IMR-90 (cell line): ENCODE measurements at regions not wholly inside any gene's neighbourhood (a gene's known extent, or its start where the extent isn't known, plus 50 kb on each side); places are given as distances from the start of the nearest gene placed in this dataset.
A peak's percentile ranks its signal among the peaks of the same experiment; 100 is the strongest.

ENCODE experiments used
- ATAC-seq: fragments of 200-7000 bp; cut with Tn5 transposase; 2 replicates; pipeline ENCODE4 v1.9.1; 2020; ENCODE audit warnings: low read depth, mild to moderate bottlenecking, moderate library complexity
- BruUV-seq: library from RNA; stranded (reverse); fragments of 400-500 nt; replicated peaks from 2 replicates; lab custom pipeline; 2021; lab: Mats Ljungman, UMichigan
- CTCF ChIA-PET: fragments of 300-600 bp; formaldehyde crosslinking; extraction: SDS; loops from one replicate; lab custom pipeline; 2021; ENCODE audit warnings: antibody characterized with exemption; lab: Yijun Ruan, JAX
- POLR2A ChIA-PET: fragments of 300-600 bp; sonication (Branson Sonifier 250); formaldehyde crosslinking; loops from one replicate; lab custom pipeline; 2022; ENCODE audit warnings: antibody characterized with exemption; ENCODE audit not compliant: unreplicated experiment; lab: Charles Lee
- DNase-seq: peaks from one replicate; pipeline ENCODE4 v3.0.0; 2013
- H2AFZ ChIP-seq: replicated peaks from 2 replicates; pipeline ENCODE3; 2013; ENCODE audit warnings: low read length, mild to moderate bottlenecking; ENCODE audit not compliant: poor library complexity
- H2AK5ac ChIP-seq: 2 replicates; pipeline ENCODE4 v1.6.1; 2013; ENCODE audit warnings: low read depth, low read length, inconsistent platforms
- H2AK9ac ChIP-seq: replicated peaks from 2 replicates; pipeline ENCODE3; 2013; ENCODE audit warnings: mild to moderate bottlenecking, low read depth, low read length, moderate library complexity; ENCODE audit not compliant: poor library complexity
- H2BK120ac ChIP-seq: 2 replicates; pipeline ENCODE4 v1.6.1; 2013; ENCODE audit warnings: low read depth, low read length, inconsistent platforms
- H2BK15ac ChIP-seq: 3 replicates; pipeline ENCODE4 v1.6.1; 2013; ENCODE audit warnings: low read depth, low read length, inconsistent platforms
- H2BK20ac ChIP-seq: 2 replicates; pipeline ENCODE4 v1.6.1; 2013; ENCODE audit warnings: low read depth, mild to moderate bottlenecking, inconsistent platforms, low read length, moderate library complexity
- H2BK5ac ChIP-seq: 2 replicates; pipeline ENCODE4 v1.6.1; 2013; ENCODE audit warnings: mild to moderate bottlenecking, low read depth, low read length, inconsistent platforms; ENCODE audit not compliant: poor library complexity, severe bottlenecking
- H3K14ac ChIP-seq: replicated peaks from 2 replicates; pipeline ENCODE4 v1.6.1; 2013; ENCODE audit warnings: low read depth, low read length, inconsistent platforms
- H3K18ac ChIP-seq: 2 replicates; pipeline ENCODE4 v1.6.1; 2013; ENCODE audit warnings: low read depth, low read length, control low read depth
- H3K23ac ChIP-seq: 2 replicates; pipeline ENCODE4 v1.6.1; 2013; ENCODE audit warnings: low read depth, low read length, inconsistent platforms
- H3K27ac ChIP-seq: 2 replicates; pipeline ENCODE4 v1.5.1; 2013; ENCODE audit warnings: mild to moderate bottlenecking, control low read depth, low read length; ENCODE audit not compliant: insufficient read depth
- H3K27me3 ChIP-seq: 2 replicates; pipeline ENCODE4 v1.6.1; 2013; ENCODE audit warnings: low read length; ENCODE audit not compliant: control insufficient read depth, insufficient read depth
- H3K36me3 ChIP-seq: 2 replicates; pipeline ENCODE4 v1.6.1; 2013; ENCODE audit warnings: low read length, mixed read lengths; ENCODE audit not compliant: control insufficient read depth, insufficient read depth
- H3K4ac ChIP-seq: 2 replicates; pipeline ENCODE4 v1.6.1; 2013; ENCODE audit warnings: low read depth, low read length, inconsistent platforms
- H3K4me1 ChIP-seq: 2 replicates; pipeline ENCODE4 v1.6.1; 2013; ENCODE audit warnings: low read length, mixed read lengths; ENCODE audit not compliant: control insufficient read depth, insufficient read depth
- H3K4me2 ChIP-seq: 2 replicates; pipeline ENCODE4 v1.6.1; 2013; ENCODE audit warnings: low read depth, mild to moderate bottlenecking, control low read depth, low read length, moderate library complexity
- H3K4me3 ChIP-seq: 2 replicates; pipeline ENCODE4 v1.5.1; 2013; ENCODE audit warnings: low read depth, mild to moderate bottlenecking, control low read depth, low read length, moderate library complexity; ENCODE audit not compliant: insufficient read depth
- H3K56ac ChIP-seq: 2 replicates; pipeline ENCODE4 v1.6.1; 2013; ENCODE audit warnings: low read length, inconsistent platforms; ENCODE audit not compliant: insufficient read depth; ENCODE audit errors: extremely low read depth
- H3K79me1 ChIP-seq, 2 experiments: 2 replicates each; pipeline ENCODE4 v1.6.1; 2013; ENCODE audit warnings: low read length in 2 of 2, inconsistent platforms in 1 of 2, low read depth in 1 of 2
- H3K9ac ChIP-seq: 2 replicates; pipeline ENCODE4 v1.6.1; 2013; ENCODE audit warnings: low read depth, low read length, control low read depth
- H3K9me1 ChIP-seq: 2 replicates; pipeline ENCODE4 v1.6.1; 2013; ENCODE audit warnings: low read length, inconsistent platforms; ENCODE audit not compliant: insufficient read depth
- H3K9me3 ChIP-seq: 2 replicates; pipeline ENCODE4 v1.6.1; 2013; ENCODE audit warnings: low read length; ENCODE audit not compliant: control insufficient read depth, insufficient read depth
- H4K20me1 ChIP-seq: 2 replicates; pipeline ENCODE4 v1.6.1; 2013; ENCODE audit warnings: low read length, inconsistent platforms; ENCODE audit not compliant: insufficient read depth
- H4K5ac ChIP-seq: 2 replicates; pipeline ENCODE4 v1.6.1; 2013; ENCODE audit warnings: mild to moderate bottlenecking, low read depth, low read length, control low read depth
- H4K8ac ChIP-seq, 2 experiments: 2 replicates each; pipeline ENCODE4 v1.6.1; 2013; ENCODE audit warnings: low read depth in 2 of 2, low read length in 2 of 2, control low read depth in 1 of 2, inconsistent platforms in 1 of 2
- H4K91ac ChIP-seq: 2 replicates; pipeline ENCODE4 v1.6.1; 2013; ENCODE audit warnings: low read depth, low read length, inconsistent platforms; ENCODE audit not compliant: insufficient read depth
- BHLHE40 ChIP-seq: fragments of 150-350 bp; IDR thresholded peaks from 2 replicates; pipeline ENCODE4 v1.6.1; 2016; ENCODE audit warnings: mild to moderate bottlenecking, low read depth, low read length
- CEBPB ChIP-seq: IDR thresholded peaks from 2 replicates; pipeline ENCODE4 v1.6.1; 2012; ENCODE audit warnings: low read depth, low read length, improper control_type of control experiment
- CHD1 ChIP-seq: IDR thresholded peaks from 2 replicates; pipeline ENCODE4 v1.6.1; 2012; ENCODE audit warnings: low read depth, low read length, improper control_type of control experiment
- CTCF ChIP-seq: conservative IDR thresholded peaks from 2 replicates; pipeline ENCODE4 v1.5.1; 2012; ENCODE audit warnings: mild to moderate bottlenecking, low read depth, low read length, improper control_type of control experiment
- MAFK ChIP-seq: IDR thresholded peaks from 2 replicates; pipeline ENCODE4 v1.6.1; 2012; ENCODE audit warnings: low read depth, low read length, improper control_type of control experiment
- MAZ ChIP-seq: IDR thresholded peaks from 2 replicates; pipeline ENCODE4 v1.6.1; 2012; ENCODE audit warnings: low read depth, mild to moderate bottlenecking, low read length, improper control_type of control experiment, moderate library complexity, borderline replicate concordance
- NFE2L2 ChIP-seq: fragments of 150-350 bp; IDR thresholded peaks from 2 replicates; pipeline ENCODE4 v1.6.1; 2016; ENCODE audit warnings: low read depth, mild to moderate bottlenecking, low read length
- POLR2A ChIP-seq: IDR thresholded peaks from 2 replicates; pipeline ENCODE4 v1.6.1; 2012; ENCODE audit warnings: mild to moderate bottlenecking, low read depth, low read length
- RAD21 ChIP-seq: IDR thresholded peaks from 2 replicates; pipeline ENCODE4 v1.6.1; 2012; ENCODE audit warnings: low read length, improper control_type of control experiment
- RCOR1 ChIP-seq: IDR thresholded peaks from 2 replicates; pipeline ENCODE4 v1.6.1; 2012; ENCODE audit warnings: mild to moderate bottlenecking, low read length, improper control_type of control experiment; ENCODE audit not compliant: insufficient replicate concordance
- RFX5 ChIP-seq: IDR thresholded peaks from 2 replicates; pipeline ENCODE4 v1.8.0; 2012; ENCODE audit warnings: low read depth, mild to moderate bottlenecking, low read length, moderate library complexity
- SMC3 ChIP-seq: fragments of 150-350 bp; IDR thresholded peaks from 2 replicates; pipeline ENCODE4 v1.6.1; 2016; ENCODE audit warnings: low read depth, mild to moderate bottlenecking, antibody characterized with exemption, low read length, moderate library complexity
- USF2 ChIP-seq: fragments of 150-350 bp; IDR thresholded peaks from 2 replicates; pipeline ENCODE4 v1.6.1; 2017; ENCODE audit warnings: mild to moderate bottlenecking, antibody characterized with exemption, low read length, low read depth
- WGBS, 2 experiments: methylation state at CpG; one replicate each; pipeline versions ENCODE4 v1.1.5 to v1.1.7; 2013; ENCODE audit warnings: missing lambda C conversion rate in 2 of 2; ENCODE audit not compliant: insufficient read length in 1 of 2; ENCODE audit errors: extremely low coverage in 2 of 2; 5-methylcytosine and 5-hydroxymethylcytosine counted together
- dilution Hi-C: fragments of 300-500 bp; cut with HindIII; formaldehyde crosslinking; loops from one replicate; pipeline ENCODE4 v1.14.3; 2018; ENCODE audit warnings: low sequenced_read_pairs; ENCODE audit not compliant: unreplicated experiment
- in situ Hi-C: fragments of 300-500 bp; cut with MboI; formaldehyde crosslinking; loops from 3 replicates; pipeline ENCODE4 v1.14.3; 2019; ENCODE audit warnings: low sequenced_read_pairs, inconsistent platforms, mixed read lengths
- intact Hi-C: fragments of 100-400 bp; cut with micrococcal nuclease; formaldehyde crosslinking; loops from 2 replicates; pipeline ENCODE4 v1.10.0; 2022
- TF ChIP-seq, protein P1 (sequence below): fragments of 150-350 bp; IDR thresholded peaks from 2 replicates; pipeline ENCODE4 v1.6.1; 2016; ENCODE audit warnings: low read depth, mild to moderate bottlenecking, low read length, moderate library complexity, borderline replicate concordance

DNA sequence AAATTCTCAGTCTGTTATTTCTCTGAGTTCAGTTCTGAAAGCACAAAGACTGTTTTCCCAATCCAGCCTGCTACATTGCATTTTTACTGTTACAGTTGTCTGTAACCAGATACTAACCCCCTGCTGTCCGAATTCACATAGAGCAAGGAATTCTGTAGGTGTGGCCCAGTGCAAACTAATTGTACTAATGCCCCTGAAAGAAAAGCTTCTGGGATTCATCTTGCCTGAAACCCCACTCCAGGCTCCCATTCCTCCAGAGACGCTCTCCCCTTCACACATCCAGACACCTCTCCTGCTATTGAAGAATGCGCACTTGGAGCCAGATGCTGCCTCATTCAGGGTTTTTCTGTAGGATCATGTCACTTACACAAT lies 127.0 kb downstream of the TTC32 start:
- peaks cover 20% of the 10 kb centered on the region for H3K4me1 ChIP-seq
- H2AK9ac ChIP-seq = no peak overlapping the region
- intact Hi-C loops (no loop called here), dilution Hi-C loops (no loop called here), in situ Hi-C loops (no loop called here)
- peak; percentile 38 for DNase-seq
- peak overlapping the region; percentile 21; the same call in 1 of the 2 replicates for H3K23ac ChIP-seq
- H4K8ac ChIP-seq = peak overlapping the region; percentile 62 to 65; a peak in 3 of 4 replicates
- ChIA-PET POLR2A (no interaction called here), CTCF (interaction anchor here (0.6 kb wide), 1 partner anchor 31 kb away, joined by 3 read pairs; no protein-coding TSS in a partner anchor)
- H3K14ac ChIP-seq = peak overlapping the region; percentile 12
- peak overlapping the region; percentile 59; the same call in 2 of the 3 replicates for H2BK15ac ChIP-seq
- H3K27ac ChIP-seq = no peak overlapping the region
- WGBS, 2 experiments = no CpG with 5 or more reads among the region's 3 CpGs
- H3K27me3 ChIP-seq = peaks cover 7% of the 10 kb centered on the region
- H2BK20ac ChIP-seq = peak overlapping the region; percentile 68
- no peak overlapping the region for H3K56ac ChIP-seq
- H4K20me1 ChIP-seq = no peaks in the 10 kb centered on the region
- no peaks in the 10 kb centered on the region for H3K9me3 ChIP-seq
- no peaks in the 10 kb centered on the region for H3K79me1 ChIP-seq
- peak overlapping the region; percentile 80 for H4K91ac ChIP-seq
- no peaks in the 10 kb centered on the region for H3K36me3 ChIP-seq
- H3K18ac ChIP-seq = no peak overlapping the region; the same call in 1 of the 2 replicates
- peak overlapping the region; percentile 22 for H2BK5ac ChIP-seq
- H3K9me1 ChIP-seq = peaks cover 18% of the 10 kb centered on the region
- peak; percentile 59 for ATAC-seq
- H4K5ac ChIP-seq = no peak overlapping the region; the same call in 1 of the 2 replicates
- H3K9ac ChIP-seq = no peak overlapping the region
- H3K4me2 ChIP-seq = no peak overlapping the region
- H2AK5ac ChIP-seq = peak overlapping the region; percentile 77
- peak overlapping the region; percentile 53 for H2AFZ ChIP-seq
- TF ChIP-seq RCOR1 (no peak), BHLHE40 (no peak), MAZ (no peak), NFE2L2 (no peak), RAD21 (no peak), CHD1 (no peak), POLR2A (no peak), RFX5 (no peak), SMC3 (no peak), CTCF (no peak), USF2 (no peak), MAFK (no peak), CEBPB (no peak)
- TF ChIP-seq, protein P1, sequence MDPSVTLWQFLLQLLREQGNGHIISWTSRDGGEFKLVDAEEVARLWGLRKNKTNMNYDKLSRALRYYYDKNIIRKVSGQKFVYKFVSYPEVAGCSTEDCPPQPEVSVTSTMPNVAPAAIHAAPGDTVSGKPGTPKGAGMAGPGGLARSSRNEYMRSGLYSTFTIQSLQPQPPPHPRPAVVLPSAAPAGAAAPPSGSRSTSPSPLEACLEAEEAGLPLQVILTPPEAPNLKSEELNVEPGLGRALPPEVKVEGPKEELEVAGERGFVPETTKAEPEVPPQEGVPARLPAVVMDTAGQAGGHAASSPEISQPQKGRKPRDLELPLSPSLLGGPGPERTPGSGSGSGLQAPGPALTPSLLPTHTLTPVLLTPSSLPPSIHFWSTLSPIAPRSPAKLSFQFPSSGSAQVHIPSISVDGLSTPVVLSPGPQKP = no peak
- no peak overlapping the region for H3K4me3 ChIP-seq
- no TSS peak for BruUV-seq
- H2BK120ac ChIP-seq = peak overlapping the region; percentile 67; the same call in 1 of the 2 replicates
- peak overlapping the region; percentile 68; the same call in 1 of the 2 replicates for H3K4ac ChIP-seq
